ENCODE measurements at regions not wholly inside any gene's neighbourhood (a gene's known extent, or its start where the extent isn't known, plus 50 kb on each side); places are given as distances from the start of the nearest gene placed in this dataset.

DNA sequence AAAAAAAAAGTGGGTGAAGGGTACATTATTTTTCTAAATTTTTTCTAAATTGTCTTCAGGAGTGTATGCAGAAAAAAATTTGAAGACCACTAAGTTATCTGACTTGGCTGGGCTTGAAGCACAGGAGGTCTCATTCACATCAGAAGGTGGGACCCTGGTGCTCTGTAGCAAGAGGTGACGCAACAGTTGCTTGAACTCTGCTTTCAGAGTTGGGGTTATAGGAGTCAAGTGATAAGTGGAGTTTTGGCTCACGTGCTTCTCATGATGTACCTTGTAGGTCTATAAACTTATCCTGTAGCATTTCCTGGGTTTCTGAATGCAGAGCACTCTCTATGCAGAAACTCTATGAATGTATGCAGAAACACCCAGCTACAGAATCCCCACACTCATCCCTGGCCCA lies 58.5 kb upstream of the FOXC1 start:
- DNase-seq (ENCODE audit: low read depth in 2 of 2), result no peak

DNA sequence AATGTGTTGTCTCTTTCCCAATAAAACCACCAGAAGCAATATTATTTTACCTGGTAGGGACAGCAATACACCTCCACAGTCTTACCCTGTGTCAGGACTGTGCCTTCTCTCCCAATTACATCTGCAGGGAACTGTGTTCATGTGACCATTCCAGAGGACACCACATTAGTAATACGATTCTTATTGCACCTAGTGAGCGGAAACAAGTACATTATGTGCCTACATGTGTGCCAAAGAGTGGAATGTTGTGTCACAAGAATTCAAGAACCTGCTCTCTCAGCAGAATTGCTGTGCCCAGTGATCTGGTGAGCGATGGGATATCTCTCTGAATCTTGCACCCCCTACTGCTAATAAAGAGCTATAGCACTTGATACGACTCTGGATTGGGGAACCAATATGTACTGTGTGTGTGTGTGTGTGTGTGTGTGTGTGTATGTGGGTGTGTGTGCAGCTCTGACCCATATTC lies 57.4 kb upstream of the FOXC1 start:
- no peak for DNase-seq (ENCODE audit: low read depth in 2 of 2)

DNA sequence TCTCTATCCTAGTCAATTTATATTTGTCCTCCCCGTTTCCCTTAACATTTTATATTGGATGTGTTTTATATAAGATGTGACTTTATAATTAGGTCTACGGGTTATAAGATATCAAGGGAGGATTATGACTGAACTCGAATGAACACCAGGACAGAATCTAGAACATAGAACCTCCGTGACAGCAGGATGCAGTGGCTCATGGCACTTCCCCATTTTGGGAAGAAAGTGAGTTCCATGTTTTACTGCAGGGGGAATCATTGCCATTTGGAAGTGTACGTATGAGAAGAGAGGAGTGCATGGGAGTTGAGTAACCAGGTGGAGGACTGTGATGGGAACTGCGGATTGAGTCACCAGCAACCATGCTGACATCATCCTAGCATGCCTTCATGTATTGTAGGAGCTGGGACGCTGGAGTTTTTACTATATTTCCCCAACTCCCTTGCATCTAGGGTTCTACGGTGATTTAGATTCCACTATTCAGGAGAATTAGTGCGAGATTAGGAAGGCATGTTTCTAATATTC lies 56.1 kb upstream of the FOXC1 start:
- no peak for DNase-seq (ENCODE audit: low read depth in 2 of 2)

DNA sequence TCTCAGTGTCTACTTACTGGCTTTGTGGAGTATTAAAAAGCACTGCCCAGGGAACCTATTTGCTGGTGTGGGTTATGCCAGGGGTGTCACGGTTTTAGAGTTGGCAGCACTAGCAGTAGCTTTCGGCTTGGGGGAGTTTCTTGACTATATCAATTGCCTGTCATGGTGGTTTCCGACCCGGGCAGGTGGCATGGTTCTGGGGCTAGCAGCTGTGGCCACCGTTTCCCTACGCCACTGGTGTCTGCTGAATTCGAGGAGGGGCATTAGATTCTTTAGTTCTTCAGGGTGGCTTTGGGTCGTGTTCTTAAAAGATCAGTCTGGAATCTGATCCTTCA lies 55.6 kb upstream of the FOXC1 start:
- DNase-seq (ENCODE audit: low read depth in 2 of 2), result no peak

DNA sequence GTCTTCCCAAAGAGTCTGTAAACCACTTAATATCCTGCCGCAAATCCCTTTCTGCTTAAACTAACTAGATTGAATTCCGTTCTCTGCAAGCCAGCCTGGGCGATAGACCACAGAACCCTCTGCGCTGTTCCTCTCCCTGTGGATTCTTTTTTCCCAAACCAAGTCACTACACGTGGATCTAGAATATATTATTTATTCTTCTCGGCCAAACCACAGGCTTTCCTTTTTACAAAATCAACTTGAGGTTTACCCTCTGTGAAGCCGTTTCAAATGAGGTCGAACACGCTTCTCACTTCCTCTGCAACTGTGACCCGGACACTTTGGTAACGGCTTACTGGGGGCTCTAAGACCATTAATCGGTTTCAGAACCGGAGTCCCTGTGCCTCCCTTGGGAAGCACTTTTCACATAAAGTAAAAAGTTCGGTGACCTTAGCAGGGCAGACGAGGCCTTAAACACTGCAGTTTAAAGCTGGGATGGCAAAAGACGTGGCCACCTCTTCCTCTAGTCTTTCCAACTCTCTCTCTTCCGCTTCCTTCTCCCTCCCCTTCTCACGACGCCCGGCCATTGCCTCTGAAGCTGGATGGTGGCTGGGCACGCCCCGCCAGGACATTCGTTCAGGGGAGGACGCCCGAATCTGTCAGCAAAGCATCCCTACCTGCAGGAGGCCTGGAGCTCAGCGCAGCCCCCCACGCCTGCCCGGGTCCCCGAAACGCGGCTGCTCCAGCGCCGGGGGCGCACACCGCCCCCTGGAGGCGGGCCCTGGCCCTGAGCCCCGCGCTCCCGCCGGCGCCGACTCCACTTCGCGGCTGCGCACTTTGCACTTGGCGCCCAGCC lies 55.0 kb upstream of the FOXC1 start:
- peak; percentile 26 to 28 for DNase-seq (ENCODE audit: low read depth in 2 of 2)

DNA sequence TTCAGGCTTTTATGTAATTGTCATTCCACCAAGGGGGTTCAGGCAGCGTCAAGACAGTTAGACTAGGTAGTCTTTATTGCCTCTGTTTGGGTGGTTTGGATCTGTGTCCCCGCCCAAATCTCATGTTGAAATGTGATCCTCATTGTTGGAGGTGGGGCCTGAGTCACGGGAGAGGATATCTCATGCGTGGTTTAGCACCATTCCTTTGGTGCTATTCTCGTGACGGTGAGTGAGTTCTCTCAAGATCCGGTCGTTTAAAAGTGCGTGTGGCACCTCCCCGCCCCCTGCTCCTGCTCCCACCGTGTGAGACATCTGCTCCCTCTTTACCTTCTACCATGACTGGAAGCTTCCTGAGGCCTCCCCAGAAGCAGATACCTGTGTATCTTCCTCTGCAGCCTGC lies 51.3 kb upstream of the FOXC1 start:
- no peak for DNase-seq (ENCODE audit: low read depth in 2 of 2)

Measured in fibroblast of skin of left biceps (primary cell).